SK-N-SH (cell line): ENCODE measurements at regions not wholly inside any gene's neighbourhood (a gene's known extent, or its start where the extent isn't known, plus 50 kb on each side); places are given as distances from the start of the nearest gene placed in this dataset.

Source experiments
- CHD2 ChIP-seq: fragments of 150-350 bp; IDR thresholded peaks from 2 replicates; pipeline ENCODE4 v1.6.1; 2018; ENCODE audit warnings: low read length; ENCODE audit not compliant: partially characterized antibody
- EP300 ChIP-seq, 2 experiments: IDR thresholded peaks; 2 replicates each; pipeline versions ENCODE4 v1.4.0 to v1.6.1; 2012; ENCODE audit warnings: borderline replicate concordance in 1 of 2, low read depth in 1 of 2, low read length in 1 of 2
- EZH2phosphoT487 ChIP-seq: fragments of 200-600 bp; sonication (generic); IDR thresholded peaks from 2 replicates; pipeline ENCODE4 v1.6.1; 2017; ENCODE audit warnings: low read depth, mixed run types, mild to moderate bottlenecking, antibody characterized with exemption, moderate library complexity, borderline replicate concordance
- FOSL2 ChIP-seq: IDR thresholded peaks from 2 replicates; pipeline ENCODE4 v1.4.0; 2012; ENCODE audit warnings: low read depth, mild to moderate bottlenecking, moderate library complexity, borderline replicate concordance
- GATA2 ChIP-seq: sonication (generic); formaldehyde crosslinking; IDR thresholded peaks from 2 replicates; pipeline ENCODE4 v1.5.0; 2020; ENCODE audit warnings: mild to moderate bottlenecking, missing genetic modification reagents
- IRF3 ChIP-seq: fragments of 150-350 bp; IDR thresholded peaks from 2 replicates; pipeline ENCODE4 v1.6.1; 2016; ENCODE audit warnings: mild to moderate bottlenecking, low read depth, low read length
- MAX ChIP-seq: IDR thresholded peaks from 2 replicates; pipeline ENCODE4 v1.4.0; 2012; ENCODE audit warnings: low read depth
- POLR2AphosphoS5 ChIP-seq: IDR thresholded peaks from 2 replicates; pipeline ENCODE4 v1.6.1; 2012; ENCODE audit warnings: low read depth, low read length
- RAD21 ChIP-seq: IDR thresholded peaks from 2 replicates; pipeline ENCODE4 v1.6.1; 2012; ENCODE audit warnings: mild to moderate bottlenecking, low read length
- SMC3 ChIP-seq: IDR thresholded peaks from 2 replicates; pipeline ENCODE4 v1.6.1; 2012; ENCODE audit warnings: low read depth, low read length, improper control_type of control experiment
- TAF1 ChIP-seq: IDR thresholded peaks from 2 replicates; pipeline ENCODE4 v1.6.1; 2012; ENCODE audit warnings: low read depth, mild to moderate bottlenecking, low read length, moderate library complexity, borderline replicate concordance
- YY1 ChIP-seq: IDR thresholded peaks from 2 replicates; pipeline ENCODE4 v1.4.0; 2012; ENCODE audit warnings: low read depth, mild to moderate bottlenecking
- TF ChIP-seq, protein P1 (sequence below): fragments of 200-600 bp; sonication (generic); IDR thresholded peaks from 2 replicates; pipeline ENCODE4 v1.6.1; 2017; ENCODE audit warnings: antibody characterized with exemption, mild to moderate bottlenecking, moderate library complexity

DNA sequence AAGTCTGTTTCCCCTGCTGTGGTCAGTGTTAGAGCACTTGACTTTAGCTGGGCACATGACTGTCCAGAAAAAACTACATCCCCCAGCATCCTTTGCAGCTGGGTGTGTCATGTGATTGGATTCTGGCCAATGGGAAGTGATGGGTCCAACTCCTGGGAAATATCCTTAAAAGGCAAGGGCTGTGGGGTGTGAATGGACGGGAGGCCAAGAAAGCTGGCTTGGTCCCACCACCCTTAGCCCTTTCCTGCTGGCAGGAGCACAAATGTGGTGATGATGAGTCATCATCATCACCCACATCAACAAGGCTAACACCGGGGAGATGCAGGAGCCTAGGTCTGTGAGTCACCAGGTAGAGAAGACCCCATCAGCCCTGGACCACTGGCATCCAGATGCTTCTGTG, 341.7 kb downstream of the C16orf95 start:
- TF ChIP-seq, protein P1, sequence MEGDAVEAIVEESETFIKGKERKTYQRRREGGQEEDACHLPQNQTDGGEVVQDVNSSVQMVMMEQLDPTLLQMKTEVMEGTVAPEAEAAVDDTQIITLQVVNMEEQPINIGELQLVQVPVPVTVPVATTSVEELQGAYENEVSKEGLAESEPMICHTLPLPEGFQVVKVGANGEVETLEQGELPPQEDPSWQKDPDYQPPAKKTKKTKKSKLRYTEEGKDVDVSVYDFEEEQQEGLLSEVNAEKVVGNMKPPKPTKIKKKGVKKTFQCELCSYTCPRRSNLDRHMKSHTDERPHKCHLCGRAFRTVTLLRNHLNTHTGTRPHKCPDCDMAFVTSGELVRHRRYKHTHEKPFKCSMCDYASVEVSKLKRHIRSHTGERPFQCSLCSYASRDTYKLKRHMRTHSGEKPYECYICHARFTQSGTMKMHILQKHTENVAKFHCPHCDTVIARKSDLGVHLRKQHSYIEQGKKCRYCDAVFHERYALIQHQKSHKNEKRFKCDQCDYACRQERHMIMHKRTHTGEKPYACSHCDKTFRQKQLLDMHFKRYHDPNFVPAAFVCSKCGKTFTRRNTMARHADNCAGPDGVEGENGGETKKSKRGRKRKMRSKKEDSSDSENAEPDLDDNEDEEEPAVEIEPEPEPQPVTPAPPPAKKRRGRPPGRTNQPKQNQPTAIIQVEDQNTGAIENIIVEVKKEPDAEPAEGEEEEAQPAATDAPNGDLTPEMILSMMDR: no peak
- TF ChIP-seq RAD21 (no peak), POLR2AphosphoS5 (no peak), SMC3 (no peak), EP300 (IDR thresholded peaks at IDR 0.05; ENCODE audit: borderline replicate concordance in 1 of 2, low read depth in 1 of 2, low read length in 1 of 2) (no peak), GATA2 (no peak), EZH2phosphoT487 (no peak), TAF1 (no peak), FOSL2 (peak; percentile 52; the same call in 1 of the 2 replicates), CHD2 (no peak), MAX (no peak), YY1 (no peak), IRF3 (no peak)
